ENCODE measurements at regions not wholly inside any gene's neighbourhood (a gene's known extent, or its start where the extent isn't known, plus 50 kb on each side); places are given as distances from the start of the nearest gene placed in this dataset.

- no peak for DNase-seq
These were observed 159.0 kb downstream of the LRIG3 start for GRCh38 chr12:58761308-58761707.

GRCh38 chr12:58764100-58764953, 156.0 kb downstream of the LRIG3 start:
- no peak for DNase-seq

- DNase-seq: no peak
These were observed 155.2 kb downstream of the LRIG3 start for GRCh38 chr12:58765076-58765475.

DNA sequence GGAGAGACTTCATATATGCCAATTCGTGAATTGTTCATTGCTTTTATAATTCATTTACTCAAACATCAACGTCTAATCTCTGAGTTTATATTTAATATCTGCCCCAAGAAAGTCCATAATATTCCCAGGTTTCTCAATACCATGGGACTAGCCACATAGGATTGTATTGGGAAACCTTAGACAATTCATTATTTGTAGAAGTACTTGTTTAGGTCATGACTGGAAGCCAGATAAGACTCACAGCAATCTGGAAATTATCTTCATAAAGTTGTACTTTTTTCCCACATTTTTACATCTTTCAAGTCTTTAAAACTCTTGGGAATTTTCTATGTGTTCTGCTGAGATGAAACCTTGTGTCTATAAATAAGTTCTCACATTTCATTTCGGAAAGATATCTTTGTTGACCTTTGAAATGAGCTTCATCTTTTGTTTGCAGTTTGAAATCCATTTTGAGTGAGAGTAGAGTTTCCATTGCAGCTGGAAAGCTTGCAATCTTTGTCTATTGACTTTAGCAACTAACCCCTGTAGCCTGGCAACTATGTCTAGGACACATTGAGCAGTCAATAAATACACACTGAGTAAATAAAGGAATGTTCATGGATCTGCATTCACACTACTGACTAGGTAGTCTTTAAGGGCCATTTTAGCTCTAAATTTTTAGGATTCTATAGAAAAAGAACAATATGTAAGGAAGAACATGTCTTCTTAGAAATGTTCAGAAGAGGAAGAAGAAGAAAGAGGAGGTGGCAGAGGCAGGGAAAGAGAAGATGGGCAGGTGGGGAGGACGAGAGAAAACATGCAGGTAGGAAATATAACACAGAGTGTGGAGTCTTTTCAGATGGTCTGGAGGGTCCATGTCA, 154.4 kb downstream of the LRIG3 start:
- DNase-seq: no peak

GRCh38 chr12:58766513-58766870, 153.8 kb downstream of the LRIG3 start:
- DNase-seq: no peak

DNA sequence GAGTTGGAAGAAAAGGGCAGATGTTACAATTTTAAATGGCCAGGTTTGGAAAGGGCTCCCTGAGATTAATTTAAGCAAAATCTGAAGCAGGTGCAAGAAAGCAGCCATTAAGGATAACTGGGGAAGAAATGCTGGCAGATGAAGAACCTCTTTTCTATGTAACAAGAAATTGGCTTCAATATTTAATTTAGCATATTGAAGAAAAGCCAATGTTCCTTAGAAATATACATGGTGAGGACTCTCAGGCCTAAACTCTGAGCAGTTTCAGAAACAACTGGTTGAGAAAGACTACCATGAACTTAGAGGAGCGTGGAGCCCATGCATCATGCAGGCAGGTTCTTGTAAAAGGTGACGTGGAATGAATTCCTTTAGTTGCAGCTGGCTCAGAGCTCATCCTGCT, 152.8 kb downstream of the LRIG3 start:
- no peak for DNase-seq

GRCh38 chr12:58773986-58774385, 146.3 kb downstream of the LRIG3 start:
- no peak for DNase-seq

DNA sequence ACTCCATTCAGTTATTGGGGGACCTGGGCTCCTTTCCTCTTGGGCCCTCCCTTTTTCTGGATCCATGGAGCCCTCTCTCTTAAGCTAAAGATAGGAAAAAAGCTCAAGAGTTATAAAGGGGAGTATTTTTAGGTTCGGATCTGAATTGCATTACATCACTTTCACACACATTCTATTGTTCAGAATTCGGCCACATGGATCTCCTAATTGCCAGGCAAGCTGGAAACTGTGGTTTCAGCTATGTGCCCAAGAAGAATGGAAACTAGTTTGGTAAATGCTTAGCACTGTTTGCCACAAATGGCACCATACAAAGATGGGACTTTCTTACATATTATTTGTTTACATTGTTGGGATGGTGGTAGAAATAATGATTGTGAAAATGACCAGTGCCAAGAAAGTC, 145.6 kb downstream of the LRIG3 start:
- no peak for DNase-seq

DNA sequence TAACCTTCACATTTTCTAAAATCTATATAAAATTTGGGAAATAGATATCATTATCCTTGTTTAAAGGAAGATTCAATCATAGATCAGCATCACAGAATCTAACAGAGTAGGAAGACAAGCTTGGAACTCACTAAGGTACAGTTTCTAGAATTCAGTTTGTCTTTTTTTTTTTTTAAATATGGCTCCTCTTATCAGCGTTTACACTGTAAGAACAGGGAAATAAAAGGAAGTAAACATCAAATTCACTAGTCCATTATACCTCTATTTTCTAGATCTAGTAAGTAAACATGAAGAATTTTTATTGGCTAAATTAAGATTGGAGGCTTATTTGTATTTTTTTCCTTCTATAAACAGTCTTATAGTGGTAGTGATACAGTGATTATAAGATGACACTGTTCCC, 144.9 kb downstream of the LRIG3 start:
- no peak for DNase-seq

- no peak for DNase-seq
These were observed 144.2 kb downstream of the LRIG3 start for GRCh38 chr12:58776144-58776543.

DNA sequence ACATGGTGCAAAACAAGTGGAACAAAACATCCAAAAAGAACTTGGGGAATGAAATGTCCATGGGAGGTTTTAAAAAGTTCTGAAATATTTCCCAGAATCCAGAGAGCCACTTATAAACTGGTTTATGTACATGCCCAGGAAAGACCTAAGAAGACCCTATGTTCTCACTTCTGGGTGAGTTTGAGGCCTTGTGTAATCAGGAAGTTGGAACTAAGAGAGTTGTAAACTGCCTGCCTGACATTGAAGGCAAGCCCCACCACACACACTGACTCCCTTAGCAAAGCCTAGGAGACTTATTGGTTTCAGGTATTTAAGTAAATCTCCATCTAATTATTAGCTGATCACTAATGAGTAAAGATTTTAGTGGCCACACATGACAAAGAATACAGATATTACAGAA, 142.5 kb downstream of the LRIG3 start:
- DNase-seq: no peak

- DNase-seq: no peak
These were observed 138.7 kb downstream of the LRIG3 start for GRCh38 chr12:58781609-58782008.

GRCh38 chr12:58787021-58787760, 133.1 kb downstream of the LRIG3 start:
- DNase-seq: no peak

DNA sequence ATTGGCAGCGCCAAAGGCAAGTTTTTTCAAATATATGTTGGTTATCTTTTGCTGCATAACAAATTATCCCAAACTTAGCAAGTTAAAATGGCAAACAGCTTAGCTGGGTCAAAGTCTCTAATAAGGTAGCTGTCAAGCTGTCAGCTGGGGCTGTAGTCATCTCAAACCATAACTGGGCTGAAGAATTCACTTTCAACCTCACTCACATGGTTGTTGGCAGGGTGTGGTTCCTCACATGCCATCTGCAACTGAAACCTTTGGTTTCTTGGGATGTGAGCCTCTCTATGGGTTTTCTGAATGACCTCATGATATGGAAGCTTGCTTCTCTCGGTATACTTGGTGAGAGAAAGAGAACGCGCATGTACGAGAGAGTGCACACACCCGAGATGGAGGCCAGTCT, 125.4 kb downstream of the LRIG3 start:
- no peak for DNase-seq

GRCh38 chr12:58795825-58796224, 124.5 kb downstream of the LRIG3 start:
- DNase-seq: no peak

DNA sequence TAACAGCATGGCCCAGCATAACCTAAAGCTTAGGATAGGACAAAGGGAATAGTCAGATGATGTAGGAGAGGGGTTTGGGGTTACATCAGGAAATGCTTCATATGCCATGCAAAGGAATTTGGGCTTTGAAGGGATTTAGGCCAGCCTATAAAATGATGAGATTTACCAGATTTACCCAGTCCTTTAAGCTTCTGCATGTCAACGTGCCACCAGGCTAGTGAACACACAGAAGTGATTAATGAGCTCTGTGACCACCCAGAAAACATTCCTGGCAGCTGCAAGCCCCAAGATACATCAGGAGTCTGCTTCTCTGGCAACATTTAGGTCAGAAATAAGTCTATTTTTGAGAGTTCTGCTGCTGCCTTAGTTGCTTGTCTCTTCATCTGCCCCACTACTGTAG, 118.3 kb downstream of the LRIG3 start:
- no peak for DNase-seq

- DNase-seq: no peak
These were observed 116.4 kb downstream of the LRIG3 start for GRCh38 chr12:58803908-58804307.

- DNase-seq: no peak
These were observed 115.6 kb downstream of the LRIG3 start for GRCh38 chr12:58804749-58805148.

DNA sequence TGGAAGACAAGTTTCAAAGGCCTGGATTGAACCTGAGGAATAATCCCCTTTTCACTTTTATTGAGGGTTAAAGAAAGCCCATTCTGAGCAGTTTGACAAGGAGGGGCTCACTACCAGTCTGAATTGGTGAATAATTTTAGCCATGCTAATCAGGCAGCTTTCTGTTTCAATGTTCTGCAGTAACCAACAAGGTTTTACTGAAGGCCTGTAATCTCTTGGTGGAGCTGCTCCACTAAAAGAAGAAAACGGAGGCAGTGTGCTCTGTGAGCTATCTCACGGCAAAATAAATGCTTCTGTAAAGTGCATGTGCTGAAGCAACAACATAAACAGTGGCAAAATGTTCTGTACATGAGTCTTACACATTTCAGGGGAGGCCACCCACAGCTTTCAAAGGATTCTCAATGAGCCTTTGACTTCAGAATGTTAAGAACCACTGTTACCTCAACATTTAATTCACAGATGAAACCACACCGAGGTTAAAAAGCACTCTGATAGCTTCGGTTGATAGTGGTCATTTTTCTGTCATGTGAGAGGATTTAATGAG, 111.2 kb downstream of the LRIG3 start:
- DNase-seq: no peak

DNA sequence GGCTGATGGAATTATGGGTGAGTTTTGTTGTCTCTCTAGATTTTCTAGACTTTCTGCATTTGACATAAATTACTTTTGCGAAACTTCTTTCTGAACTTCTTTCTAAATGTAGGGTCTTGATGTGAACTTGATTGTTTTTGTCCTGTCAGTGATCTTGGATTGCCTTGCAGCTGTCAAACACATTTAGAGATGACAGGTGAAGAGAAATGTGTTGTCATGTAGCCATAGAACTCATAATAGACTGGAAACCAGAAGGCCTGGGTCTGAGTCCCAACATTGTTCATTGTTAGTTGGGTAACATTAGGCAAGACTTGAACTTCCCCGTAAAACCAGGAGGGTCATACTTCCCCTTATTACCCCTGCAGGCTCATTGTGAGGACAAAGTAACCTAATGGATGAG, 109.0 kb downstream of the LRIG3 start:
- no peak for DNase-seq

DNA sequence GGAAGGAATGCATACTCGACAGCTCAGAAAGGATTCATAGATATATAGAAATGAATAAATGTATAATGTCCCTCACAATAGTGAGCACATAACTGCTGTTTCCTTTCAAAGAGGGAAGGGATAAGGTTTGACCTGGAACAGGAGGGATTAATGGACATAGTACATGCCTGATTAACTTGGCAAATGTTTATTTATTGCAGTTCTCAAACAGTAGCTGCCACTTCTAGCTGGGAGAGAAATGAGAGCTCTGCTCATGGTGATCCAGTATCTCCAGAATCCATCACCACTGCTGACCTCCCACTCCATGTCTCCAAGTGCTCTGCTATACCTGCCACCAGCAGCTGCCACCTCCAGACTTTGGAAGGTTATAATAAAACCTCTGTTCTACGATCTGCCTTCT, 108.1 kb downstream of the LRIG3 start:
- DNase-seq: no peak

GRCh38 chr12:58814036-58814435, 106.3 kb downstream of the LRIG3 start:
- no peak for DNase-seq

DNA sequence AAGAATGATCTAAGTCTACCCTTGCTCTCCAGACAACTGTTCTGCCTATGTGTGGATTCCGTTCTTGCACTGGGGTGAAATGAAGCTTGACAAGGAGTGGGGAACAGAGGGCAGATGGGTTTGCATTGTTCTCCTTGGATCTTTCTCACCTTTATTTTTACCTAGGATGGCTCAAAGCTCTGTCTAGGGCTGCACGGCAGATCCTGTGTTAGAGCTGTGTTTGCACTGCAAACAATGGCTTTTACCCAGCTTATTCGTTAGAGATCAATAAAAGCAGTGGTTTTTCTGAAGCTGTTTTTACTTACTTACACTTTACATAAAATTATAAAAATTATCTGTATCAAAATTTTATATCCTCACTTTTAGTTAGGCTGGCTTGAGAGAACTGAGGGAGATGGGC, 105.1 kb downstream of the LRIG3 start:
- DNase-seq: no peak
